HCT116 (cell line): ENCODE measurements at regions not wholly inside any gene's neighbourhood (a gene's known extent, or its start where the extent isn't known, plus 50 kb on each side); places are given as distances from the start of the nearest gene placed in this dataset.

Experiments
- ATAC-seq: fragments of 200-7000 bp; cut with Tn5 transposase; 2 replicates; pipeline ENCODE4 v1.9.1; 2020; ENCODE audit warnings: mild to moderate bottlenecking, moderate library complexity
- BruUV-seq: library from RNA; stranded (reverse); fragments of 400-500 nt; replicated peaks from 2 replicates; lab custom pipeline; 2021; lab: Mats Ljungman, UMichigan
- CTCF ChIA-PET: fragments of 300-600 bp; sonication (Branson Sonifier 250); formaldehyde crosslinking; loops from one replicate; lab custom pipeline; 2021; ENCODE audit warnings: antibody characterized with exemption; lab: Charles Lee
- POLR2A ChIA-PET: fragments of 300-600, 350-600 bp; sonication (Branson Sonifier 250); formaldehyde crosslinking; loops from one replicate; lab custom pipeline; 2021; ENCODE audit warnings: antibody characterized with exemption; lab: Charles Lee
- RAD21 ChIA-PET, 2 experiments: fragments of 300-600 bp; sonication (Branson Sonifier 250); formaldehyde crosslinking; loops; one replicate each; lab custom pipeline; 2023; ENCODE audit warnings: low total read pairs in 2 of 2; ENCODE audit not compliant: uncharacterized antibody in 2 of 2, unreplicated experiment in 2 of 2, low non-redundant PET in 1 of 2; lab: Charles Lee
- DNase-seq: peaks from one replicate; pipeline ENCODE4 v3.0.0-alpha.2; 2010; ENCODE audit warnings: low read depth, low spot score
- H2AFZ ChIP-seq: fragments of 200-600 bp; shearing (Covaris generic), sonication (generic); 2 replicates; pipeline ENCODE4 v1.6.1; 2017; ENCODE audit warnings: low read depth, mixed run types, mixed read lengths, antibody characterized with exemption, low read length; ENCODE audit not compliant: poor library complexity, severe bottlenecking
- H3K27ac ChIP-seq: 2 replicates; pipeline ENCODE4 v1.5.1; 2012; ENCODE audit warnings: low read depth, low read length
- H3K27me3 ChIP-seq: fragments of 200-600 bp; sonication (generic); 2 replicates; pipeline ENCODE4 v1.6.1; 2016; ENCODE audit warnings: mixed run types, low read length, mixed read lengths; ENCODE audit not compliant: insufficient read depth
- H3K36me3 ChIP-seq, 2 experiments: fragments of 200-500 bp in 1 of 2; fragments of 200-600 bp in 1 of 2; sonication (Bioruptor generic) in 1 of 2; sonication (generic) in 1 of 2; 2 replicates each; pipeline versions ENCODE4 v1.5.1 to v1.6.1; 2014 to 2016; ENCODE audit warnings: low read length in 2 of 2, inconsistent platforms in 1 of 2, mixed read lengths in 1 of 2, mixed run types in 1 of 2; ENCODE audit not compliant: insufficient read depth in 2 of 2, control insufficient read depth in 1 of 2
- H3K4me1 ChIP-seq, 2 experiments: fragments of 200-600 bp in 1 of 2; sonication (generic) in 1 of 2; 2 replicates each; pipeline versions ENCODE4 v1.5.1 to v1.6.1; 2012 to 2017; ENCODE audit warnings: low read length in 2 of 2, inconsistent platforms in 1 of 2, mild to moderate bottlenecking in 1 of 2, mixed read lengths in 1 of 2, mixed run types in 1 of 2, moderate library complexity in 1 of 2; ENCODE audit not compliant: insufficient read depth in 2 of 2, control insufficient read depth in 1 of 2
- H3K4me2 ChIP-seq: fragments of 200-600 bp; sonication (generic); 2 replicates; pipeline ENCODE4 v1.6.1; 2017; ENCODE audit warnings: mixed run types, low read length, mixed read lengths
- H3K4me3 ChIP-seq, 2 experiments: fragments of 200-600 bp in 1 of 2; sonication (generic) in 1 of 2; replicated peaks in 1 of 2; 2 replicates each; pipeline ENCODE4 v1.5.1; 2011 to 2016; ENCODE audit warnings: low read length in 2 of 2, control low read depth in 1 of 2, low read depth in 1 of 2, mild to moderate bottlenecking in 1 of 2, mixed read lengths in 1 of 2, mixed run types in 1 of 2
- H3K79me2 ChIP-seq: fragments of 200-600 bp; sonication (generic); 2 replicates; pipeline ENCODE4 v1.6.1; 2017; ENCODE audit warnings: mild to moderate bottlenecking, mixed run types, low read length, moderate library complexity, mixed read lengths; ENCODE audit not compliant: insufficient read depth
- H3K9ac ChIP-seq: fragments of 200-600 bp; sonication (generic); 2 replicates; pipeline ENCODE4 v1.6.1; 2016; ENCODE audit warnings: low read length, mixed read lengths
- H3K9me2 ChIP-seq: fragments of 200-600 bp; sonication (generic), shearing (Covaris generic); 2 replicates; pipeline ENCODE4 v1.6.1; 2017; ENCODE audit warnings: mixed run types, mild to moderate bottlenecking, moderate library complexity; ENCODE audit not compliant: insufficient read depth
- H3K9me3 ChIP-seq, 2 experiments: fragments of 200-500 bp in 1 of 2; fragments of 200-600 bp in 1 of 2; sonication (Bioruptor generic) in 1 of 2; sonication (generic) in 1 of 2; 2 replicates each; pipeline ENCODE4 v1.6.1; 2014 to 2017; ENCODE audit warnings: low read length in 2 of 2, mixed read lengths in 2 of 2, inconsistent platforms in 1 of 2, low read depth in 1 of 2, mild to moderate bottlenecking in 1 of 2, mixed run types in 1 of 2, moderate library complexity in 1 of 2; ENCODE audit not compliant: control insufficient read depth in 1 of 2, insufficient read depth in 1 of 2
- H4K20me1 ChIP-seq: fragments of 200-600 bp; sonication (generic), shearing (Covaris generic); 2 replicates; pipeline ENCODE4 v1.6.1; 2017; ENCODE audit warnings: mixed run types, mild to moderate bottlenecking, moderate library complexity; ENCODE audit not compliant: insufficient read depth
- CBX3 ChIP-seq: IDR thresholded peaks from 2 replicates; pipeline ENCODE4 v1.6.1; 2012; ENCODE audit warnings: low read depth
- REST ChIP-seq: IDR thresholded peaks from 2 replicates; pipeline ENCODE4 v1.6.1; 2012; ENCODE audit warnings: low read depth
- TCF7L2 ChIP-seq: IDR thresholded peaks from 2 replicates; pipeline ENCODE4 v1.7.0; 2011; ENCODE audit warnings: borderline replicate concordance, inconsistent platforms; ENCODE audit not compliant: insufficient read depth, insufficient read length; ENCODE audit errors: extremely low read depth
- ZBTB33 ChIP-seq: IDR thresholded peaks from 2 replicates; pipeline ENCODE4 v1.6.1; 2011; ENCODE audit warnings: mild to moderate bottlenecking, low read length, moderate library complexity; ENCODE audit not compliant: insufficient replicate concordance; ENCODE audit errors: extremely low read depth
- ZNF274 ChIP-seq: fragments of 200-500 bp; sonication (Bioruptor generic); IDR thresholded peaks from 2 replicates; pipeline ENCODE4 v1.6.1; 2014; ENCODE audit warnings: mild to moderate bottlenecking, low read depth, low read length, inconsistent platforms
- intact Hi-C: fragments of 100-400 bp; cut with micrococcal nuclease; formaldehyde crosslinking; loops from 2 replicates; pipeline ENCODE4 v1.10.0; 2022

- Histone ChIP-seq H3K27ac (no peak overlapping the region), H3K36me3 (no peaks in the 10 kb centered on the region), H3K27me3 (no peaks in the 10 kb centered on the region), H3K4me3 (no peak overlapping the region), H3K79me2 (no peaks in the 10 kb centered on the region), H3K9ac (no peak overlapping the region), H3K9me3 (peaks cover 5 to 19% of the 10 kb centered on the region in 2 experiments; a peak in 2 of 4 replicates), H2AFZ (no peak overlapping the region), H4K20me1 (no peaks in the 10 kb centered on the region), H3K4me2 (no peak overlapping the region)
- intact Hi-C loops = no loop called here
- POLR2A ChIA-PET = no interaction called here
- ATAC-seq = no peak
- RAD21 ChIA-PET = no interaction called here
- no TSS peak for BruUV-seq
- no peak for DNase-seq
- no peak for TF ChIP-seq ZNF274
- TF ChIP-seq CBX3 = no peak
- TF ChIP-seq ZBTB33 = no peak
- TF ChIP-seq REST = no peak
- TF ChIP-seq TCF7L2 = no peak
- TF ChIP-seq, all 23 proteins: peak for 0
- CTCF ChIA-PET = no interaction called here
- Histone ChIP-seq H3K4me1 (no peaks in the 10 kb centered on the region), H3K9me2 (no peaks in the 10 kb centered on the region)
Measured at GRCh38 chr20:60990643-60991042, 261.4 kb upstream of the CDH4 start.
